H1 (cell line): ENCODE measurements at regions not wholly inside any gene's neighbourhood (a gene's known extent, or its start where the extent isn't known, plus 50 kb on each side); places are given as distances from the start of the nearest gene placed in this dataset.

Source experiments
- GTF2F1 ChIP-seq: IDR thresholded peaks from 2 replicates; pipeline ENCODE4 v1.6.1; 2012; ENCODE audit warnings: low read depth, low read length, improper control_type of control experiment, borderline replicate concordance
- TAF7 ChIP-seq: optimal IDR thresholded peaks from 2 replicates; pipeline ENCODE3; 2011; ENCODE audit warnings: low read depth, mild to moderate bottlenecking, inconsistent platforms, low read length, moderate library complexity, borderline replicate concordance
- YY1 ChIP-seq: IDR thresholded peaks from 2 replicates; pipeline ENCODE4 v1.6.1; 2011; ENCODE audit warnings: low read depth, mild to moderate bottlenecking, low read length

GRCh38 chr20:48524582-48524981 lies 303.2 kb downstream of the PREX1 start (continued):
- TF ChIP-seq GTF2F1 (no peak), YY1 (no peak), TAF7 (no peak)
